ENCODE measurements at regions not wholly inside any gene's neighbourhood (a gene's known extent, or its start where the extent isn't known, plus 50 kb on each side); places are given as distances from the start of the nearest gene placed in this dataset.
"Not testable (repeated sequence)": the region's sequence is repeated elsewhere in the genome, so short reads cannot be mapped to it uniquely, and the experiment has no call there.

GRCh38 chr6:137806914-137807682, 60.0 kb upstream of the TNFAIP3 start:
- DNase-seq: no peak

GRCh38 chr6:137808191-137808590, 58.9 kb upstream of the TNFAIP3 start:
- no peak for DNase-seq

- no peak for DNase-seq
Observed at GRCh38 chr6:137808836-137809315, 58.2 kb upstream of the TNFAIP3 start.

- DNase-seq: not testable (repeated sequence)
Observed at GRCh38 chr6:137809895-137810553, 57.0 kb upstream of the TNFAIP3 start.

- DNase-seq: no peak
Observed at GRCh38 chr6:137810554-137811120, 56.4 kb upstream of the TNFAIP3 start.

GRCh38 chr6:137811121-137811915, 55.7 kb upstream of the TNFAIP3 start:
- no peak for DNase-seq

GRCh38 chr6:137811916-137812553, 55.0 kb upstream of the TNFAIP3 start:
- DNase-seq: no peak

GRCh38 chr6:137813308-137813970, 53.6 kb upstream of the TNFAIP3 start:
- DNase-seq: no peak

- not testable (repeated sequence) for DNase-seq
Observed at GRCh38 chr6:137814030-137814429, 53.0 kb upstream of the TNFAIP3 start.

- DNase-seq: no peak
Observed at GRCh38 chr6:137815692-137816091, 51.4 kb upstream of the TNFAIP3 start.

- no peak for DNase-seq
Observed at GRCh38 chr6:137816133-137816579, 50.9 kb upstream of the TNFAIP3 start.

GRCh38 chr6:137816688-137817618, 50.1 kb upstream of the TNFAIP3 start:
- DNase-seq: no peak

Measured in right kidney (tissue), 1 donor.